A673 (cell line): ENCODE measurements at regions not wholly inside any gene's neighbourhood (a gene's known extent, or its start where the extent isn't known, plus 50 kb on each side); places are given as distances from the start of the nearest gene placed in this dataset.
A peak's percentile ranks its signal among the peaks of the same experiment; 100 is the strongest.

Experiments used
- BruUV-seq: library from RNA; stranded (reverse); fragments of 400-500 nt; replicated peaks from 2 replicates; lab custom pipeline; 2021; lab: Mats Ljungman, UMichigan
- CTCF ChIA-PET: fragments of 300-600 bp; sonication (Branson Sonifier 250); formaldehyde crosslinking; loops from one replicate; lab custom pipeline; 2022; ENCODE audit warnings: antibody characterized with exemption; lab: Charles Lee
- POLR2A ChIA-PET: fragments of 300-600 bp; sonication (Branson Sonifier 250); formaldehyde crosslinking; loops from one replicate; lab custom pipeline; 2022; ENCODE audit warnings: antibody characterized with exemption; ENCODE audit not compliant: low non-redundant PET; lab: Charles Lee
- DNase-seq: peaks from one replicate; pipeline ENCODE4 v3.0.0-alpha.2; 2015; ENCODE audit warnings: low spot score
- H3K27ac ChIP-seq: fragments of 200-600 bp; sonication (generic); 2 replicates; pipeline ENCODE4 v1.5.1; 2016; ENCODE audit warnings: mixed run types, low read depth, mild to moderate bottlenecking, mixed read lengths, antibody characterized with exemption, low read length; ENCODE audit not compliant: poor library complexity, severe bottlenecking
- H3K27me3 ChIP-seq: fragments of 200-600 bp; sonication (generic); replicated peaks from 2 replicates; pipeline ENCODE4 v1.6.1; 2017; ENCODE audit warnings: mixed run types, low read depth, mild to moderate bottlenecking, mixed read lengths, antibody characterized with exemption, low read length; ENCODE audit not compliant: insufficient read depth, poor library complexity
- H3K36me3 ChIP-seq: fragments of 200-600 bp; sonication (generic); 2 replicates; pipeline ENCODE4 v1.6.1; 2016; ENCODE audit warnings: mixed run types, mild to moderate bottlenecking, mixed read lengths, antibody characterized with exemption, low read length; ENCODE audit not compliant: insufficient read depth, poor library complexity, severe bottlenecking
- H3K4me1 ChIP-seq: fragments of 200-600 bp; sonication (generic); 2 replicates; pipeline ENCODE4 v1.6.1; 2017; ENCODE audit warnings: mixed run types, mild to moderate bottlenecking, mixed read lengths, antibody characterized with exemption, low read length; ENCODE audit not compliant: insufficient read depth, poor library complexity, severe bottlenecking
- H3K4me3 ChIP-seq: fragments of 200-600 bp; sonication (generic); 2 replicates; pipeline ENCODE4 v1.5.1; 2016; ENCODE audit warnings: low read depth, mixed run types, mild to moderate bottlenecking, mixed read lengths, low read length; ENCODE audit not compliant: poor library complexity, severe bottlenecking
- H3K9me3 ChIP-seq: fragments of 200-600 bp; sonication (generic); 2 replicates; pipeline ENCODE4 v1.6.1; 2016; ENCODE audit warnings: mixed run types, low read depth, mild to moderate bottlenecking, mixed read lengths, antibody characterized with exemption, low read length; ENCODE audit not compliant: poor library complexity, severe bottlenecking
- CTCF ChIP-seq: fragments of 300-800, 200-600 bp; sonication (generic); conservative IDR thresholded peaks from 2 replicates; pipeline ENCODE4 v1.5.1; 2017; ENCODE audit warnings: low read depth, mild to moderate bottlenecking, antibody characterized with exemption, low read length, moderate library complexity, mixed read lengths
- EZH2 ChIP-seq: fragments of 200-600 bp; sonication (generic); IDR thresholded peaks from 2 replicates; pipeline ENCODE4 v1.6.1; 2017; ENCODE audit warnings: borderline replicate concordance, low read depth, mild to moderate bottlenecking, mixed read lengths, antibody characterized with exemption, low read length; ENCODE audit not compliant: poor library complexity, severe bottlenecking
- intact Hi-C: fragments of 100-400 bp; cut with micrococcal nuclease; formaldehyde crosslinking; loops from one replicate; pipeline ENCODE4 v1.10.0; 2022; ENCODE audit not compliant: unreplicated experiment

- intact Hi-C loops: no loop called here
- Histone ChIP-seq H3K36me3 (no peaks in the 10 kb centered on the region), H3K4me3 (no peak overlapping the region), H3K9me3 (no peaks in the 10 kb centered on the region), H3K27ac (no peak overlapping the region), H3K4me1 (no peaks in the 10 kb centered on the region), H3K27me3 (no peaks in the 10 kb centered on the region)
- ChIA-PET POLR2A (no interaction called here), CTCF (no interaction called here)
- no peak for DNase-seq
- TF ChIP-seq EZH2: no peak
- no peak for TF ChIP-seq CTCF
- BruUV-seq: no TSS peak
Measured at GRCh38 chr7:148950806-148951205, 66.7 kb upstream of the EZH2 start.

- Histone ChIP-seq H3K36me3 (no peaks in the 10 kb centered on the region), H3K27me3 (no peaks in the 10 kb centered on the region), H3K27ac (no peak overlapping the region), H3K4me1 (peaks cover under 1% of the 10 kb centered on the region), H3K9me3 (no peaks in the 10 kb centered on the region), H3K4me3 (no peak overlapping the region)
- no peak for TF ChIP-seq CTCF
- TF ChIP-seq EZH2: no peak
- ChIA-PET CTCF (no interaction called here), POLR2A (no interaction called here)
- DNase-seq: peak; percentile 52
- intact Hi-C loops: no loop called here
- no TSS peak for BruUV-seq
Measured at GRCh38 chr7:148944935-148945934, 61.1 kb upstream of the EZH2 start.

GRCh38 chr7:148941598-148942275 is 57.6 kb upstream of the EZH2 start:
- no TSS peak for BruUV-seq
- peak overlapping the region; percentile 95 for H3K27ac ChIP-seq
- TF ChIP-seq EZH2 (no peak), CTCF (peak; percentile 55)
- H3K9me3 ChIP-seq: no peaks in the 10 kb centered on the region
- peaks cover 7% of the 10 kb centered on the region for H3K4me1 ChIP-seq
- H3K36me3 ChIP-seq: no peaks in the 10 kb centered on the region
- CTCF ChIA-PET: interaction anchor here (0.6 kb wide), 1 partner anchor 206 kb away, joined by 3 read pairs; the partner anchor contains the start of gene ZNF398
- POLR2A ChIA-PET: interaction anchor here (0.6 kb wide), 2 partner anchors 20 to 104 kb away, joined by 3 to 7 read pairs; no protein-coding TSS in a partner anchor
- peak overlapping the region; percentile 67 for H3K4me3 ChIP-seq
- H3K27me3 ChIP-seq: no peaks in the 10 kb centered on the region
- peak; percentile 94 for DNase-seq
- intact Hi-C loops: loop anchor here (1.0 kb wide), 3 partner anchors 42 to 366 kb away; no protein-coding TSS in a partner anchor
